Uterus (tissue), 2 donors: ENCODE measurements at regions not wholly inside any gene's neighbourhood (a gene's known extent, or its start where the extent isn't known, plus 50 kb on each side); places are given as distances from the start of the nearest gene placed in this dataset.

Experiments used
- POLR2A ChIP-seq, 2 donors: fragments of 450-650 bp; IDR thresholded peaks; one replicate each; pipeline ENCODE4 v1.6.1; 2016; ENCODE audit warnings: antibody characterized with exemption in 2 of 2, mild to moderate bottlenecking in 1 of 2, moderate library complexity in 1 of 2
- TF ChIP-seq, protein P1 (sequence below), 4 experiments: fragments of 200-600 bp in 2 of 4; fragments of 450-650 bp in 2 of 4; sonication (generic) in 2 of 4; IDR thresholded peaks; one replicate each; pipeline ENCODE4 v1.5.1; 2016 to 2019; ENCODE audit warnings: antibody characterized with exemption in 4 of 4, mild to moderate bottlenecking in 2 of 4, moderate library complexity in 1 of 4

GRCh38 chr1:232318143-232318542 is 311.8 kb downstream of the SIPA1L2 start:
- TF ChIP-seq, protein P1, sequence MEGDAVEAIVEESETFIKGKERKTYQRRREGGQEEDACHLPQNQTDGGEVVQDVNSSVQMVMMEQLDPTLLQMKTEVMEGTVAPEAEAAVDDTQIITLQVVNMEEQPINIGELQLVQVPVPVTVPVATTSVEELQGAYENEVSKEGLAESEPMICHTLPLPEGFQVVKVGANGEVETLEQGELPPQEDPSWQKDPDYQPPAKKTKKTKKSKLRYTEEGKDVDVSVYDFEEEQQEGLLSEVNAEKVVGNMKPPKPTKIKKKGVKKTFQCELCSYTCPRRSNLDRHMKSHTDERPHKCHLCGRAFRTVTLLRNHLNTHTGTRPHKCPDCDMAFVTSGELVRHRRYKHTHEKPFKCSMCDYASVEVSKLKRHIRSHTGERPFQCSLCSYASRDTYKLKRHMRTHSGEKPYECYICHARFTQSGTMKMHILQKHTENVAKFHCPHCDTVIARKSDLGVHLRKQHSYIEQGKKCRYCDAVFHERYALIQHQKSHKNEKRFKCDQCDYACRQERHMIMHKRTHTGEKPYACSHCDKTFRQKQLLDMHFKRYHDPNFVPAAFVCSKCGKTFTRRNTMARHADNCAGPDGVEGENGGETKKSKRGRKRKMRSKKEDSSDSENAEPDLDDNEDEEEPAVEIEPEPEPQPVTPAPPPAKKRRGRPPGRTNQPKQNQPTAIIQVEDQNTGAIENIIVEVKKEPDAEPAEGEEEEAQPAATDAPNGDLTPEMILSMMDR (IDR thresholded peaks at IDR 0.05), result no peak
- no peak for TF ChIP-seq POLR2A (IDR thresholded peaks at IDR 0.05)
